ENCODE measurements at regions not wholly inside any gene's neighbourhood (a gene's known extent, or its start where the extent isn't known, plus 50 kb on each side); places are given as distances from the start of the nearest gene placed in this dataset.
"Not testable (repeated sequence)": the region's sequence is repeated elsewhere in the genome, so short reads cannot be mapped to it uniquely, and the experiment has no call there.

- Mint-ChIP-seq H3K4me1 (no peaks in the 10 kb centered on the region), H3K9me3 (peaks cover 0 to 2% (median 0%) of the 10 kb centered on the region in 3 donors), H3K36me3 (no peaks in the 10 kb centered on the region), H3K4me3 (no peak overlapping the region), H3K27ac (no peak overlapping the region), H3K27me3 (no peaks in the 10 kb centered on the region)
Observed at GRCh38 chr4:116590648-116591047, 494.7 kb downstream of the TRAM1L1 start.

GRCh38 chr4:116588783-116589182 is 496.6 kb downstream of the TRAM1L1 start:
- H3K27ac Mint-ChIP-seq: no peak overlapping the region
- H3K4me1 Mint-ChIP-seq: no peaks in the 10 kb centered on the region

GRCh38 chr4:116585246-116585645 is 500.1 kb downstream of the TRAM1L1 start:
- H3K4me1 Mint-ChIP-seq: no peaks in the 10 kb centered on the region
- peaks cover 0 to 3% (median 1%) of the 10 kb centered on the region in 3 donors for H3K9me3 Mint-ChIP-seq
- no peaks in the 10 kb centered on the region for H3K27me3 Mint-ChIP-seq
- H3K36me3 Mint-ChIP-seq: peaks cover 2% of the 10 kb centered on the region
- no peak overlapping the region for H3K4me3 Mint-ChIP-seq
- H3K27ac Mint-ChIP-seq: no peak overlapping the region

More at GRCh38 chr4:116588783-116589182, 496.6 kb downstream of the TRAM1L1 start:
- Mint-ChIP-seq H3K36me3 (no peaks in the 10 kb centered on the region), H3K4me3 (no peak overlapping the region), H3K27me3 (no peaks in the 10 kb centered on the region), H3K9me3 (peaks cover 0 to 2% (median 0%) of the 10 kb centered on the region in 3 donors)

GRCh38 chr4:116577321-116577720 is 508.1 kb downstream of the TRAM1L1 start:
- Mint-ChIP-seq H3K36me3 (peaks cover 2% of the 10 kb centered on the region), H3K27ac (no peak overlapping the region), H3K9me3 (peaks cover 1 to 5% (median 5%) of the 10 kb centered on the region in 3 donors), H3K4me3 (no peak overlapping the region), H3K27me3 (no peaks in the 10 kb centered on the region), H3K4me1 (no peaks in the 10 kb centered on the region)

- peaks cover 5 to 9% (median 6%) of the 10 kb centered on the region in 3 donors for H3K9me3 Mint-ChIP-seq
- H3K4me3 Mint-ChIP-seq: no peak overlapping the region
- H3K36me3 Mint-ChIP-seq: no peaks in the 10 kb centered on the region
- no peaks in the 10 kb centered on the region for H3K27me3 Mint-ChIP-seq
- H3K4me1 Mint-ChIP-seq: no peaks in the 10 kb centered on the region
- H3K27ac Mint-ChIP-seq: no peak overlapping the region
Observed at GRCh38 chr4:116573540-116573939, 511.8 kb downstream of the TRAM1L1 start.

GRCh38 chr4:116561768-116562167 is 523.6 kb downstream of the TRAM1L1 start:
- H3K27ac Mint-ChIP-seq: no peak overlapping the region
- no peak overlapping the region for H3K4me3 Mint-ChIP-seq
- peaks cover 2 to 9% (median 6%) of the 10 kb centered on the region in 3 donors for H3K9me3 Mint-ChIP-seq
- H3K36me3 Mint-ChIP-seq: peaks cover 3% of the 10 kb centered on the region
- H3K27me3 Mint-ChIP-seq: no peaks in the 10 kb centered on the region
- H3K4me1 Mint-ChIP-seq: peaks cover 0 to 2% (median 0%) of the 10 kb centered on the region in 3 donors

GRCh38 chr4:116551806-116552205 is 533.6 kb downstream of the TRAM1L1 start:
- Mint-ChIP-seq H3K4me3 (no peak overlapping the region), H3K9me3 (peaks cover 3 to 5% (median 3%) of the 10 kb centered on the region in 3 donors), H3K27ac (no peak overlapping the region), H3K4me1 (no peaks in the 10 kb centered on the region), H3K27me3 (no peaks in the 10 kb centered on the region), H3K36me3 (no peaks in the 10 kb centered on the region)

GRCh38 chr4:116547632-116548031 is 537.7 kb downstream of the TRAM1L1 start:
- Mint-ChIP-seq H3K9me3 (peaks cover 2 to 5% (median 3%) of the 10 kb centered on the region in 3 donors), H3K36me3 (no peaks in the 10 kb centered on the region), H3K27me3 (no peaks in the 10 kb centered on the region), H3K4me1 (no peaks in the 10 kb centered on the region), H3K27ac (no peak overlapping the region), H3K4me3 (no peak overlapping the region)

- H3K27ac Mint-ChIP-seq: no peak overlapping the region
- peaks cover 2 to 4% (median 3%) of the 10 kb centered on the region in 3 donors for H3K9me3 Mint-ChIP-seq
- H3K36me3 Mint-ChIP-seq: no peaks in the 10 kb centered on the region
- H3K4me3 Mint-ChIP-seq: no peak overlapping the region
- H3K4me1 Mint-ChIP-seq: no peaks in the 10 kb centered on the region
- no peaks in the 10 kb centered on the region for H3K27me3 Mint-ChIP-seq
Observed at GRCh38 chr4:116546759-116547158, 538.6 kb downstream of the TRAM1L1 start.

- Mint-ChIP-seq H3K27ac (no peak overlapping the region), H3K9me3 (peaks cover 0 to 4% (median under 1%) of the 10 kb centered on the region in 3 donors), H3K36me3 (no peaks in the 10 kb centered on the region), H3K4me3 (no peak overlapping the region), H3K27me3 (no peaks in the 10 kb centered on the region), H3K4me1 (no peaks in the 10 kb centered on the region)
Observed at GRCh38 chr4:116544946-116545345, 540.4 kb downstream of the TRAM1L1 start.

- Mint-ChIP-seq H3K27me3 (no peaks in the 10 kb centered on the region), H3K36me3 (no peaks in the 10 kb centered on the region), H3K9me3 (peaks cover 0 to 6% (median 6%) of the 10 kb centered on the region in 3 donors), H3K4me3 (no peak overlapping the region), H3K4me1 (no peaks in the 10 kb centered on the region), H3K27ac (no peak overlapping the region)
Observed at GRCh38 chr4:116539744-116540143, 545.6 kb downstream of the TRAM1L1 start.

- H3K4me3 Mint-ChIP-seq: no peak overlapping the region
- no peaks in the 10 kb centered on the region for H3K36me3 Mint-ChIP-seq
- H3K4me1 Mint-ChIP-seq: no peaks in the 10 kb centered on the region
- H3K9me3 Mint-ChIP-seq: peaks cover 0 to 10% (median 7%) of the 10 kb centered on the region in 3 donors
- no peak overlapping the region for H3K27ac Mint-ChIP-seq
- no peaks in the 10 kb centered on the region for H3K27me3 Mint-ChIP-seq
Observed at GRCh38 chr4:116537828-116538227, 547.5 kb downstream of the TRAM1L1 start.

GRCh38 chr4:116536024-116536423 is 549.4 kb downstream of the TRAM1L1 start:
- peaks cover 0 to 13% (median 8%) of the 10 kb centered on the region in 3 donors for H3K9me3 Mint-ChIP-seq
- not testable (repeated sequence) for H3K36me3 Mint-ChIP-seq, H3K4me1 Mint-ChIP-seq

GRCh38 chr4:116531870-116532269 is 553.5 kb downstream of the TRAM1L1 start:
- Mint-ChIP-seq H3K4me3 (no peak overlapping the region), H3K36me3 (no peaks in the 10 kb centered on the region), H3K9me3 (peaks cover 0 to 11% (median 6%) of the 10 kb centered on the region in 3 donors), H3K27me3 (no peaks in the 10 kb centered on the region), H3K4me1 (no peaks in the 10 kb centered on the region), H3K27ac (no peak overlapping the region)

More at GRCh38 chr4:116536024-116536423, 549.4 kb downstream of the TRAM1L1 start:
- not testable (repeated sequence) for H3K4me3 Mint-ChIP-seq, H3K27me3 Mint-ChIP-seq, H3K27ac Mint-ChIP-seq

GRCh38 chr4:116531026-116531425 is 554.4 kb downstream of the TRAM1L1 start:
- no peaks in the 10 kb centered on the region for H3K36me3 Mint-ChIP-seq
- H3K27me3 Mint-ChIP-seq: no peaks in the 10 kb centered on the region
- H3K4me3 Mint-ChIP-seq: no peak overlapping the region
- H3K4me1 Mint-ChIP-seq: no peaks in the 10 kb centered on the region
- no peak overlapping the region for H3K27ac Mint-ChIP-seq
- H3K9me3 Mint-ChIP-seq: peaks cover 0 to 11% (median 6%) of the 10 kb centered on the region in 3 donors

- no peak overlapping the region for H3K4me3 Mint-ChIP-seq
Observed at GRCh38 chr4:116530048-116530447, 555.3 kb downstream of the TRAM1L1 start.

More at GRCh38 chr4:116530048-116530447, 555.3 kb downstream of the TRAM1L1 start:
- Mint-ChIP-seq H3K36me3 (no peaks in the 10 kb centered on the region), H3K9me3 (peaks cover 0 to 11% (median 6%) of the 10 kb centered on the region in 3 donors), H3K4me1 (no peaks in the 10 kb centered on the region), H3K27ac (no peak overlapping the region), H3K27me3 (no peaks in the 10 kb centered on the region)
